WTC11 (cell line): ENCODE measurements at regions not wholly inside any gene's neighbourhood (a gene's known extent, or its start where the extent isn't known, plus 50 kb on each side); places are given as distances from the start of the nearest gene placed in this dataset.

ENCODE experiments used
- ATAC-seq: fragments of 200-7000 bp; cut with Tn5 transposase; 2 replicates; pipeline ENCODE4 v1.10.0; 2021; ENCODE audit warnings: mild to moderate bottlenecking, moderate library complexity
- CTCF ChIA-PET: fragments of 300-600 bp; sonication (Branson Sonifier 250); formaldehyde crosslinking; loops from one replicate; lab custom pipeline; 2021; ENCODE audit warnings: antibody characterized with exemption; lab: Charles Lee
- POLR2A ChIA-PET: fragments of 350-600 bp; sonication (Branson Sonifier 250); formaldehyde crosslinking; loops from one replicate; lab custom pipeline; 2021; ENCODE audit warnings: antibody characterized with exemption; lab: Charles Lee
- DNase-seq: peaks from one replicate; pipeline ENCODE4 v3.0.0; 2021; ENCODE audit warnings: low spot score
- H3K27ac Mint-ChIP-seq: 2 replicates; pipeline ENCODE4 v1.8.0; 2021; ENCODE audit warnings: mixed read lengths
- H3K27me3 Mint-ChIP-seq: 2 replicates; pipeline ENCODE4 v1.8.0; 2021; ENCODE audit warnings: low read depth, mild to moderate bottlenecking, moderate library complexity, mixed read lengths
- H3K36me3 Mint-ChIP-seq: 2 replicates; pipeline ENCODE4 v1.8.0; 2021; ENCODE audit warnings: mixed read lengths
- H3K4me1 Mint-ChIP-seq: 2 replicates; pipeline ENCODE4 v1.8.0; 2022; ENCODE audit warnings: mixed read lengths
- H3K4me3 Mint-ChIP-seq: 2 replicates; pipeline ENCODE4 v1.8.0; 2021; ENCODE audit warnings: mild to moderate bottlenecking, moderate library complexity, mixed read lengths
- H3K9me3 Mint-ChIP-seq: 2 replicates; pipeline ENCODE4 v1.8.0; 2021; ENCODE audit warnings: mixed read lengths
- ATF1 ChIP-seq: sonication (generic); formaldehyde crosslinking; IDR thresholded peaks from 2 replicates; pipeline ENCODE4 v1.8.1; 2023; ENCODE audit warnings: mild to moderate bottlenecking, moderate library complexity, missing genetic modification reagents
- CBFB ChIP-seq: sonication (generic); formaldehyde crosslinking; IDR thresholded peaks from 2 replicates; pipeline ENCODE4 v1.8.1; 2022; ENCODE audit warnings: mild to moderate bottlenecking, low read depth, missing genetic modification reagents
- E2F5 ChIP-seq: sonication (generic); formaldehyde crosslinking; IDR thresholded peaks from 2 replicates; pipeline ENCODE4 v1.8.1; 2022; ENCODE audit warnings: mild to moderate bottlenecking, moderate library complexity, missing genetic modification reagents
- ETV6 ChIP-seq: sonication (generic); formaldehyde crosslinking; IDR thresholded peaks from 2 replicates; pipeline ENCODE4 v1.8.1; 2022; ENCODE audit warnings: mild to moderate bottlenecking, missing genetic modification reagents
- IRF2 ChIP-seq: sonication (generic); formaldehyde crosslinking; IDR thresholded peaks from 2 replicates; pipeline ENCODE4 v1.8.0; 2022; ENCODE audit warnings: low read depth, missing genetic modification reagents, borderline replicate concordance
- JAZF1 ChIP-seq: fragments of 250-450 bp; sonication (Bioruptor Pico); IDR thresholded peaks from 2 replicates; pipeline ENCODE4 v1.9.0; 2021; ENCODE audit warnings: moderate library complexity, mild to moderate bottlenecking, inconsistent platforms
- NFE2L1 ChIP-seq: sonication (generic); formaldehyde crosslinking; IDR thresholded peaks from 2 replicates; pipeline ENCODE4 v1.8.1; 2023; ENCODE audit warnings: missing genetic modification reagents
- NFYB ChIP-seq: sonication (generic); formaldehyde crosslinking; conservative IDR thresholded peaks from 2 replicates; pipeline ENCODE4 v1.8.0; 2022; ENCODE audit warnings: low read depth, missing genetic modification reagents
- NR1H2 ChIP-seq: sonication (generic); formaldehyde crosslinking; IDR thresholded peaks from 2 replicates; pipeline ENCODE4 v1.9.0; 2021; ENCODE audit warnings: mild to moderate bottlenecking, moderate library complexity, missing genetic modification reagents
- NR3C1 ChIP-seq: sonication (generic); formaldehyde crosslinking; conservative IDR thresholded peaks from 2 replicates; pipeline ENCODE4 v1.8.1; 2023; ENCODE audit warnings: low read depth, mild to moderate bottlenecking, missing genetic modification reagents
- SOX15 ChIP-seq: fragments of 250-450 bp; sonication (Bioruptor Pico); IDR thresholded peaks from 2 replicates; pipeline ENCODE4 v1.9.0; 2021; ENCODE audit warnings: mild to moderate bottlenecking
- ZBTB21 ChIP-seq: sonication (generic); formaldehyde crosslinking; IDR thresholded peaks from 2 replicates; pipeline ENCODE4 v1.8.1; 2023; ENCODE audit warnings: mild to moderate bottlenecking, missing genetic modification reagents, borderline replicate concordance
- ZNF121 ChIP-seq: sonication (generic); formaldehyde crosslinking; IDR thresholded peaks from 2 replicates; pipeline ENCODE4 v1.8.0; 2023; ENCODE audit warnings: missing genetic modification reagents
- ZNF396 ChIP-seq: fragments of 250-450 bp; sonication (Bioruptor Pico); IDR thresholded peaks from 2 replicates; pipeline ENCODE4 v1.8.0; 2021; ENCODE audit warnings: mild to moderate bottlenecking, moderate library complexity, borderline replicate concordance
- ZNF423 ChIP-seq: fragments of 250-450 bp; sonication (Bioruptor Pico); IDR thresholded peaks from 2 replicates; pipeline ENCODE4 v2.1.2; 2022; ENCODE audit warnings: mild to moderate bottlenecking, moderate library complexity
- TF ChIP-seq, protein P1 (sequence below): fragments of 250-450 bp; sonication (Bioruptor Pico); IDR thresholded peaks from 2 replicates; pipeline ENCODE4 v2.1.2; 2022; ENCODE audit warnings: mild to moderate bottlenecking, moderate library complexity
- TF ChIP-seq, protein P2 (sequence below): fragments of 250-450 bp; sonication (Bioruptor Pico); IDR thresholded peaks from 2 replicates; pipeline ENCODE4 v1.9.0; 2021; ENCODE audit warnings: mild to moderate bottlenecking
- TF ChIP-seq, protein P3 (sequence below): sonication (generic); formaldehyde crosslinking; IDR thresholded peaks from 2 replicates; pipeline ENCODE4 v1.8.1; 2023; ENCODE audit warnings: mild to moderate bottlenecking, missing genetic modification reagents, borderline replicate concordance
- TF ChIP-seq, protein P4 (sequence below): sonication (generic); formaldehyde crosslinking; IDR thresholded peaks from 2 replicates; pipeline ENCODE4 v1.8.1; 2023; ENCODE audit warnings: mild to moderate bottlenecking, missing genetic modification reagents, moderate library complexity
- TF ChIP-seq, protein P5 (sequence below): fragments of 200-600 bp; IDR thresholded peaks from 2 replicates; pipeline ENCODE4 v1.8.0; 2022; ENCODE audit warnings: antibody characterized with exemption
- TF ChIP-seq, protein P6 (sequence below): sonication (generic); formaldehyde crosslinking; IDR thresholded peaks from 2 replicates; pipeline ENCODE4 v1.8.1; 2022; ENCODE audit warnings: low read depth, mild to moderate bottlenecking, moderate library complexity, missing genetic modification reagents, borderline replicate concordance
- TF ChIP-seq, protein P7 (sequence below): sonication (generic); formaldehyde crosslinking; IDR thresholded peaks from 2 replicates; pipeline ENCODE4 v1.8.1; 2023; ENCODE audit warnings: mild to moderate bottlenecking, missing genetic modification reagents, moderate library complexity

DNA sequence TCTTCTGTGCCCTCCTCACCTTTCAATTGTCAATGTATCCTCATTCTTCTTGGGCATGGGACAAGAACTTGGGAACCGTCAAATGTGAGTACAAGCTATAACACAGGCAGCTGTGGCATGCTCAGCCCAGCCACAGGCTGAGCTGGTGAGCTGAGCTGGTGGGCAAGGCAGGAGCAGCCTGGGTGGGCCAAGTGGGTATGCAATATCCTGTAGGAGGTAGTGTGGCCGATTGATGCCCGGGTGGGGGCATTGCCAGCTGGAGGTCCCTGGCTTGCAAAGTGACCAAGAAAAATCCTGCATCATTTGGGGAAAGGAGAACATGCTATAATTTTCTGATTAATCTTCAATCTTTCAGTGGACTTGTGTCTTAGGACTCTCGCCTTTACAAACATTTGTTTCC lies 507.2 kb upstream of the SLC10A2 start:
- H3K9me3 Mint-ChIP-seq = peaks cover 33% of the 10 kb centered on the region
- H3K27me3 Mint-ChIP-seq = no peaks in the 10 kb centered on the region
- TF ChIP-seq ZNF121 = no peak
- TF ChIP-seq, protein P1, sequence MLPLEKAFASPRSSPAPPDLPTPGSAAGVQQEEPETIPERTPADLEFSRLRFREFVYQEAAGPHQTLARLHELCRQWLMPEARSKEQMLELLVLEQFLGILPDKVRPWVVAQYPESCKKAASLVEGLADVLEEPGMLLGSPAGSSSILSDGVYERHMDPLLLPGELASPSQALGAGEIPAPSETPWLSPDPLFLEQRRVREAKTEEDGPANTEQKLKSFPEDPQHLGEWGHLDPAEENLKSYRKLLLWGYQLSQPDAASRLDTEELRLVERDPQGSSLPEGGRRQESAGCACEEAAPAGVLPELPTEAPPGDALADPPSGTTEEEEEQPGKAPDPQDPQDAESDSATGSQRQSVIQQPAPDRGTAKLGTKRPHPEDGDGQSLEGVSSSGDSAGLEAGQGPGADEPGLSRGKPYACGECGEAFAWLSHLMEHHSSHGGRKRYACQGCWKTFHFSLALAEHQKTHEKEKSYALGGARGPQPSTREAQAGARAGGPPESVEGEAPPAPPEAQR = no peak
- TF ChIP-seq E2F5 (CRISPR knock-in tag) = no peak
- TF ChIP-seq ETV6 = no peak
- TF ChIP-seq, protein P2, sequence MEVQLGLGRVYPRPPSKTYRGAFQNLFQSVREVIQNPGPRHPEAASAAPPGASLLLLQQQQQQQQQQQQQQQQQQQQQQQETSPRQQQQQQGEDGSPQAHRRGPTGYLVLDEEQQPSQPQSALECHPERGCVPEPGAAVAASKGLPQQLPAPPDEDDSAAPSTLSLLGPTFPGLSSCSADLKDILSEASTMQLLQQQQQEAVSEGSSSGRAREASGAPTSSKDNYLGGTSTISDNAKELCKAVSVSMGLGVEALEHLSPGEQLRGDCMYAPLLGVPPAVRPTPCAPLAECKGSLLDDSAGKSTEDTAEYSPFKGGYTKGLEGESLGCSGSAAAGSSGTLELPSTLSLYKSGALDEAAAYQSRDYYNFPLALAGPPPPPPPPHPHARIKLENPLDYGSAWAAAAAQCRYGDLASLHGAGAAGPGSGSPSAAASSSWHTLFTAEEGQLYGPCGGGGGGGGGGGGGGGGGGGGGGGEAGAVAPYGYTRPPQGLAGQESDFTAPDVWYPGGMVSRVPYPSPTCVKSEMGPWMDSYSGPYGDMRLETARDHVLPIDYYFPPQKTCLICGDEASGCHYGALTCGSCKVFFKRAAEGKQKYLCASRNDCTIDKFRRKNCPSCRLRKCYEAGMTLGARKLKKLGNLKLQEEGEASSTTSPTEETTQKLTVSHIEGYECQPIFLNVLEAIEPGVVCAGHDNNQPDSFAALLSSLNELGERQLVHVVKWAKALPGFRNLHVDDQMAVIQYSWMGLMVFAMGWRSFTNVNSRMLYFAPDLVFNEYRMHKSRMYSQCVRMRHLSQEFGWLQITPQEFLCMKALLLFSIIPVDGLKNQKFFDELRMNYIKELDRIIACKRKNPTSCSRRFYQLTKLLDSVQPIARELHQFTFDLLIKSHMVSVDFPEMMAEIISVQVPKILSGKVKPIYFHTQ = no peak
- no peak for TF ChIP-seq ATF1
- TF ChIP-seq ZBTB21 = no peak
- TF ChIP-seq JAZF1 (CRISPR knock-in tag) = no peak
- no peak for TF ChIP-seq NR3C1 (CRISPR knock-in tag)
- no peak for TF ChIP-seq NR1H2 (CRISPR knock-in tag)
- TF ChIP-seq, protein P3, sequence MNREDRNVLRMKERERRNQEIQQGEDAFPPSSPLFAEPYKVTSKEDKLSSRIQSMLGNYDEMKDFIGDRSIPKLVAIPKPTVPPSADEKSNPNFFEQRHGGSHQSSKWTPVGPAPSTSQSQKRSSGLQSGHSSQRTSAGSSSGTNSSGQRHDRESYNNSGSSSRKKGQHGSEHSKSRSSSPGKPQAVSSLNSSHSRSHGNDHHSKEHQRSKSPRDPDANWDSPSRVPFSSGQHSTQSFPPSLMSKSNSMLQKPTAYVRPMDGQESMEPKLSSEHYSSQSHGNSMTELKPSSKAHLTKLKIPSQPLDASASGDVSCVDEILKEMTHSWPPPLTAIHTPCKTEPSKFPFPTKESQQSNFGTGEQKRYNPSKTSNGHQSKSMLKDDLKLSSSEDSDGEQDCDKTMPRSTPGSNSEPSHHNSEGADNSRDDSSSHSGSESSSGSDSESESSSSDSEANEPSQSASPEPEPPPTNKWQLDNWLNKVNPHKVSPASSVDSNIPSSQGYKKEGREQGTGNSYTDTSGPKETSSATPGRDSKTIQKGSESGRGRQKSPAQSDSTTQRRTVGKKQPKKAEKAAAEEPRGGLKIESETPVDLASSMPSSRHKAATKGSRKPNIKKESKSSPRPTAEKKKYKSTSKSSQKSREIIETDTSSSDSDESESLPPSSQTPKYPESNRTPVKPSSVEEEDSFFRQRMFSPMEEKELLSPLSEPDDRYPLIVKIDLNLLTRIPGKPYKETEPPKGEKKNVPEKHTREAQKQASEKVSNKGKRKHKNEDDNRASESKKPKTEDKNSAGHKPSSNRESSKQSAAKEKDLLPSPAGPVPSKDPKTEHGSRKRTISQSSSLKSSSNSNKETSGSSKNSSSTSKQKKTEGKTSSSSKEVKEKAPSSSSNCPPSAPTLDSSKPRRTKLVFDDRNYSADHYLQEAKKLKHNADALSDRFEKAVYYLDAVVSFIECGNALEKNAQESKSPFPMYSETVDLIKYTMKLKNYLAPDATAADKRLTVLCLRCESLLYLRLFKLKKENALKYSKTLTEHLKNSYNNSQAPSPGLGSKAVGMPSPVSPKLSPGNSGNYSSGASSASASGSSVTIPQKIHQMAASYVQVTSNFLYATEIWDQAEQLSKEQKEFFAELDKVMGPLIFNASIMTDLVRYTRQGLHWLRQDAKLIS (CRISPR knock-in tag) = no peak
- TF ChIP-seq ZNF423 (CRISPR knock-in tag) = no peak
- no peak overlapping the region for H3K27ac Mint-ChIP-seq
- no peaks in the 10 kb centered on the region for H3K4me1 Mint-ChIP-seq
- peaks cover 18% of the 10 kb centered on the region for H3K36me3 Mint-ChIP-seq
- CTCF ChIA-PET = no interaction called here
- POLR2A ChIA-PET = no interaction called here
- ATAC-seq (no peak), DNase-seq (no peak)
- no peak overlapping the region for H3K4me3 Mint-ChIP-seq

DNA sequence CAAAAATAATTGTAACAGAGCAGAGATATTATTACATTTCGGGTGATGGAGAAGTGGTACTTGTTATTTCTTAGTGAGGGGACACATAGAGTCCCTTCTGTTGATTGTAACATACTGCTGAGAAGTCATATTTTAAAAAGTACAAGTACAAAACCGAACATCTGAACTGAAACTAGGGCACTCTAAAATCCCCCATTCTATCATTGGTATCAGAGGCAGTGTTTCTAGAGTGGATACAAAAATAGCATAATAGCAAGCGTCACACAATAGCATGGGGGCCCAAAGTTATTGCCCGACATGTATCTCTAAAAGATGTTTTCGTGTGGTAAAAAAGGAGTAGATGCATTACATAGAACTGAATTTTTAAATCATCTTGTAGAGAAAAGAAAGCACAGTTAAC lies 502.1 kb upstream of the SLC10A2 start:
- DNase-seq (no peak), ATAC-seq (no peak)
- peaks cover 7% of the 10 kb centered on the region for H3K4me1 Mint-ChIP-seq
- no peak for TF ChIP-seq ZNF423 (CRISPR knock-in tag)
- no peak for TF ChIP-seq NFYB (CRISPR knock-in tag)
- TF ChIP-seq, protein P4, sequence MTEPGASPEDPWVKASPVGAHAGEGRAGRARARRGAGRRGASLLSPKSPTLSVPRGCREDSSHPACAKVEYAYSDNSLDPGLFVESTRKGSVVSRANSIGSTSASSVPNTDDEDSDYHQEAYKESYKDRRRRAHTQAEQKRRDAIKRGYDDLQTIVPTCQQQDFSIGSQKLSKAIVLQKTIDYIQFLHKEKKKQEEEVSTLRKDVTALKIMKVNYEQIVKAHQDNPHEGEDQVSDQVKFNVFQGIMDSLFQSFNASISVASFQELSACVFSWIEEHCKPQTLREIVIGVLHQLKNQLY (CRISPR knock-in tag) = no peak
- TF ChIP-seq IRF2 = no peak
- no peak for TF ChIP-seq NFE2L1 (CRISPR knock-in tag)
- no peak for TF ChIP-seq SOX15 (CRISPR knock-in tag)
- TF ChIP-seq, protein P5, sequence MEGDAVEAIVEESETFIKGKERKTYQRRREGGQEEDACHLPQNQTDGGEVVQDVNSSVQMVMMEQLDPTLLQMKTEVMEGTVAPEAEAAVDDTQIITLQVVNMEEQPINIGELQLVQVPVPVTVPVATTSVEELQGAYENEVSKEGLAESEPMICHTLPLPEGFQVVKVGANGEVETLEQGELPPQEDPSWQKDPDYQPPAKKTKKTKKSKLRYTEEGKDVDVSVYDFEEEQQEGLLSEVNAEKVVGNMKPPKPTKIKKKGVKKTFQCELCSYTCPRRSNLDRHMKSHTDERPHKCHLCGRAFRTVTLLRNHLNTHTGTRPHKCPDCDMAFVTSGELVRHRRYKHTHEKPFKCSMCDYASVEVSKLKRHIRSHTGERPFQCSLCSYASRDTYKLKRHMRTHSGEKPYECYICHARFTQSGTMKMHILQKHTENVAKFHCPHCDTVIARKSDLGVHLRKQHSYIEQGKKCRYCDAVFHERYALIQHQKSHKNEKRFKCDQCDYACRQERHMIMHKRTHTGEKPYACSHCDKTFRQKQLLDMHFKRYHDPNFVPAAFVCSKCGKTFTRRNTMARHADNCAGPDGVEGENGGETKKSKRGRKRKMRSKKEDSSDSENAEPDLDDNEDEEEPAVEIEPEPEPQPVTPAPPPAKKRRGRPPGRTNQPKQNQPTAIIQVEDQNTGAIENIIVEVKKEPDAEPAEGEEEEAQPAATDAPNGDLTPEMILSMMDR = no peak
- TF ChIP-seq ZNF396 (CRISPR knock-in tag) = no peak
- TF ChIP-seq E2F5 (CRISPR knock-in tag) = no peak
- TF ChIP-seq, protein P6, sequence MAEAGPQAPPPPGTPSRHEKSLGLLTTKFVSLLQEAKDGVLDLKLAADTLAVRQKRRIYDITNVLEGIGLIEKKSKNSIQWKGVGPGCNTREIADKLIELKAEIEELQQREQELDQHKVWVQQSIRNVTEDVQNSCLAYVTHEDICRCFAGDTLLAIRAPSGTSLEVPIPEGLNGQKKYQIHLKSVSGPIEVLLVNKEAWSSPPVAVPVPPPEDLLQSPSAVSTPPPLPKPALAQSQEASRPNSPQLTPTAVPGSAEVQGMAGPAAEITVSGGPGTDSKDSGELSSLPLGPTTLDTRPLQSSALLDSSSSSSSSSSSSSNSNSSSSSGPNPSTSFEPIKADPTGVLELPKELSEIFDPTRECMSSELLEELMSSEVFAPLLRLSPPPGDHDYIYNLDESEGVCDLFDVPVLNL (CRISPR knock-in tag) = no peak
- no peak for TF ChIP-seq CBFB (CRISPR knock-in tag)
- TF ChIP-seq, protein P7, sequence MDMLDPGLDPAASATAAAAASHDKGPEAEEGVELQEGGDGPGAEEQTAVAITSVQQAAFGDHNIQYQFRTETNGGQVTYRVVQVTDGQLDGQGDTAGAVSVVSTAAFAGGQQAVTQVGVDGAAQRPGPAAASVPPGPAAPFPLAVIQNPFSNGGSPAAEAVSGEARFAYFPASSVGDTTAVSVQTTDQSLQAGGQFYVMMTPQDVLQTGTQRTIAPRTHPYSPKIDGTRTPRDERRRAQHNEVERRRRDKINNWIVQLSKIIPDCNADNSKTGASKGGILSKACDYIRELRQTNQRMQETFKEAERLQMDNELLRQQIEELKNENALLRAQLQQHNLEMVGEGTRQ (CRISPR knock-in tag) = no peak
- H3K27ac Mint-ChIP-seq = no peak overlapping the region
- POLR2A ChIA-PET = no interaction called here
- peaks cover 6% of the 10 kb centered on the region for H3K36me3 Mint-ChIP-seq
- no peaks in the 10 kb centered on the region for H3K27me3 Mint-ChIP-seq
- H3K9me3 Mint-ChIP-seq = peaks cover 25% of the 10 kb centered on the region
- H3K4me3 Mint-ChIP-seq = no peak overlapping the region
- CTCF ChIA-PET = no interaction called here
